WTC11 (cell line): ENCODE measurements at regions not wholly inside any gene's neighbourhood (a gene's known extent, or its start where the extent isn't known, plus 50 kb on each side); places are given as distances from the start of the nearest gene placed in this dataset.

Source experiments
- CREB1 ChIP-seq: sonication (generic); formaldehyde crosslinking; IDR thresholded peaks from 2 replicates; pipeline ENCODE4 v1.8.0; 2023; ENCODE audit warnings: mild to moderate bottlenecking, missing genetic modification reagents
- CREM ChIP-seq: sonication (generic); formaldehyde crosslinking; IDR thresholded peaks from 2 replicates; pipeline ENCODE4 v1.8.1; 2022; ENCODE audit warnings: mild to moderate bottlenecking, missing genetic modification reagents, moderate library complexity
- CTCF ChIP-seq: fragments of 200-600 bp; IDR thresholded peaks from 2 replicates; pipeline ENCODE4 v1.8.0; 2022; ENCODE audit warnings: antibody characterized with exemption
- ELF4 ChIP-seq: sonication (generic); formaldehyde crosslinking; IDR thresholded peaks from 2 replicates; pipeline ENCODE4 v1.8.1; 2022; ENCODE audit warnings: low read depth, mild to moderate bottlenecking, moderate library complexity, missing genetic modification reagents
- ESRRA ChIP-seq: sonication (generic); formaldehyde crosslinking; IDR thresholded peaks from 2 replicates; pipeline ENCODE4 v1.8.1; 2022; ENCODE audit warnings: mild to moderate bottlenecking, missing genetic modification reagents, borderline replicate concordance
- ETV6 ChIP-seq: sonication (generic); formaldehyde crosslinking; IDR thresholded peaks from 2 replicates; pipeline ENCODE4 v1.8.1; 2022; ENCODE audit warnings: mild to moderate bottlenecking, missing genetic modification reagents
- HMGXB4 ChIP-seq: sonication (generic); formaldehyde crosslinking; IDR thresholded peaks from 2 replicates; pipeline ENCODE4 v1.8.1; 2023; ENCODE audit warnings: mild to moderate bottlenecking, moderate library complexity, missing genetic modification reagents
- JUN ChIP-seq: sonication (generic); formaldehyde crosslinking; IDR thresholded peaks from 2 replicates; pipeline ENCODE4 v1.8.0; 2023; ENCODE audit warnings: mild to moderate bottlenecking, missing genetic modification reagents
- NR3C1 ChIP-seq: sonication (generic); formaldehyde crosslinking; conservative IDR thresholded peaks from 2 replicates; pipeline ENCODE4 v1.8.1; 2023; ENCODE audit warnings: low read depth, mild to moderate bottlenecking, missing genetic modification reagents
- ZBTB21 ChIP-seq: sonication (generic); formaldehyde crosslinking; IDR thresholded peaks from 2 replicates; pipeline ENCODE4 v1.8.1; 2023; ENCODE audit warnings: mild to moderate bottlenecking, missing genetic modification reagents, borderline replicate concordance

GRCh38 chr5:135689506-135689905 is 110.7 kb upstream of the CXCL14 start:
- TF ChIP-seq CTCF: no peak
- TF ChIP-seq ZBTB21 (CRISPR knock-in tag): no peak
- no peak for TF ChIP-seq NR3C1
- no peak for TF ChIP-seq ELF4
- TF ChIP-seq CREM (CRISPR knock-in tag): no peak
- no peak for TF ChIP-seq ESRRA (CRISPR knock-in tag)
- TF ChIP-seq JUN (CRISPR knock-in tag): no peak
- no peak for TF ChIP-seq CREB1
- TF ChIP-seq HMGXB4: no peak
- TF ChIP-seq ETV6 (CRISPR knock-in tag): no peak
